DND-41 (cell line): ENCODE measurements at regions not wholly inside any gene's neighbourhood (a gene's known extent, or its start where the extent isn't known, plus 50 kb on each side); places are given as distances from the start of the nearest gene placed in this dataset.

Experiments used
- ATAC-seq: fragments of 200-7000 bp; cut with Tn5 transposase; 3 replicates; pipeline ENCODE4 v1.9.1; 2021; ENCODE audit warnings: low read depth; ENCODE audit not compliant: insufficient read depth
- DNase-seq: peaks from one replicate; pipeline ENCODE4 v3.0.0-alpha.2; 2020
- H2AFZ ChIP-seq: 2 replicates; pipeline ENCODE4 v1.6.0; 2012; ENCODE audit warnings: low read depth, low read length
- H3K27ac ChIP-seq: 2 replicates; pipeline ENCODE4 v1.5.1; 2012; ENCODE audit warnings: low read length, inconsistent platforms
- H3K27me3 ChIP-seq: fragments of 200-600 bp; sonication (generic); 2 replicates; pipeline ENCODE4 v1.6.0; 2012; ENCODE audit warnings: low read length, mild to moderate bottlenecking, inconsistent platforms; ENCODE audit not compliant: insufficient read depth, poor library complexity
- H3K36me3 ChIP-seq: 2 replicates; pipeline ENCODE4 v1.5.1; 2012; ENCODE audit warnings: low read length, inconsistent platforms; ENCODE audit not compliant: insufficient read depth
- H3K4me1 ChIP-seq: 2 replicates; pipeline ENCODE4 v1.5.1; 2012; ENCODE audit warnings: mild to moderate bottlenecking, low read length; ENCODE audit not compliant: insufficient read depth
- H3K4me2 ChIP-seq: 2 replicates; pipeline ENCODE4 v1.6.0; 2012; ENCODE audit warnings: mild to moderate bottlenecking, moderate library complexity, low read length, inconsistent platforms; ENCODE audit not compliant: insufficient read depth
- H3K4me3 ChIP-seq, 2 experiments: fragments of 200-600 bp in 1 of 2; shearing (Covaris generic) in 1 of 2; 2 replicates each; pipeline ENCODE4 v1.5.1; 2012 to 2016; ENCODE audit warnings: inconsistent platforms in 2 of 2, low read length in 2 of 2, mild to moderate bottlenecking in 2 of 2, low read depth in 1 of 2, moderate library complexity in 1 of 2
- H3K79me2 ChIP-seq: 2 replicates; pipeline ENCODE4 v1.6.0; 2012; ENCODE audit warnings: low read length, inconsistent platforms; ENCODE audit not compliant: insufficient read depth
- H3K9ac ChIP-seq: 2 replicates; pipeline ENCODE4 v1.6.0; 2012; ENCODE audit warnings: low read depth, mild to moderate bottlenecking, inconsistent platforms, low read length, moderate library complexity
- H3K9me3 ChIP-seq: 2 replicates; pipeline ENCODE4 v1.5.1; 2012; ENCODE audit warnings: low read length, moderate library complexity, mild to moderate bottlenecking, inconsistent platforms; ENCODE audit not compliant: insufficient read depth, severe bottlenecking
- H4K20me1 ChIP-seq: 2 replicates; pipeline ENCODE4 v1.6.0; 2012; ENCODE audit warnings: low read length; ENCODE audit not compliant: insufficient read depth
- EZH2 ChIP-seq: IDR thresholded peaks from 3 replicates; pipeline ENCODE4 v1.6.1; 2012; ENCODE audit warnings: borderline replicate concordance, low read depth, mild to moderate bottlenecking, moderate library complexity, low read length, inconsistent platforms; ENCODE audit not compliant: severe bottlenecking
- TF ChIP-seq, protein P1 (sequence below): IDR thresholded peaks from 2 replicates; pipeline ENCODE4 v1.5.1; 2012; ENCODE audit warnings: borderline replicate concordance, low read length, moderate library complexity, mild to moderate bottlenecking; ENCODE audit not compliant: poor library complexity, severe bottlenecking; ENCODE audit errors: extremely low read depth

DNA sequence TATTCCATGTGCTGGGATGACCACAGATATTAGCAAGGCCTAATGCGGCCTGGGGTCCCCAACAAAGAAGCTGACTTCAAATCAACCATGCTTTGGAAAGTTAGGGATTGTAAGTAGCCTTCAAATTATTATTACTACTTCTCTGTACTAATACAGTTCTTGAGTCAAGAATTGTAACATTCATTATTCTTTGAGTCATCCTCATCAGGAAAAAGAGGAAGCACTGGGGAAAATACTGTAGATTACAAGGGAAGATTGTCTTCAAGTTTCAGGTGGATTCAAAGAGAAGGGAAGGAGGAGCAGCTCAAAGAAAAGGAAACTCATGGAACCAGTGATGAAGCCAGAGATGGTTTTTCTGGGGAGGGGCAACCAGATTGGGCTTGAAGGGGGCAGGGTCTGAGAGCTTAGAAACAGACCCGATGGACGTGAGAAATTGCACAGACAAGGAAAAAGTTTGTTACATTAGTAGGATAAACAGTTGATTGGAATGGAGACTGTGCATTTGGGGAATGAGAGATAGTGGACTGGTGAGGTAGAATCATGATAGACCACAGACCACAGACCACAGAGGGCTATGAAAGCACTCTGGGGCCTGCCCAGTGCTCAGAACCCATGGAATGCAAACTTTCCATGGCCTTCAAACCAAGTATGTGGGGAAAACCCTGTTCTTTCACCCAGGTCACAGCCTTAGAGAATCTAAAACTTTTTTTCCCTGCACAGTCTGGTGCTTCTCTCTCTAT is 209.9 kb downstream of the ZNF365 start:
- no peaks in the 10 kb centered on the region for H3K9me3 ChIP-seq
- no peaks in the 10 kb centered on the region for H4K20me1 ChIP-seq
- H2AFZ ChIP-seq, result no peak overlapping the region
- ATAC-seq (no peak), DNase-seq (no peak)
- no peak overlapping the region for H3K4me2 ChIP-seq
- no peaks in the 10 kb centered on the region for H3K79me2 ChIP-seq
- H3K9ac ChIP-seq, result no peak overlapping the region
- H3K4me1 ChIP-seq, result no peaks in the 10 kb centered on the region
- TF ChIP-seq, protein P1, sequence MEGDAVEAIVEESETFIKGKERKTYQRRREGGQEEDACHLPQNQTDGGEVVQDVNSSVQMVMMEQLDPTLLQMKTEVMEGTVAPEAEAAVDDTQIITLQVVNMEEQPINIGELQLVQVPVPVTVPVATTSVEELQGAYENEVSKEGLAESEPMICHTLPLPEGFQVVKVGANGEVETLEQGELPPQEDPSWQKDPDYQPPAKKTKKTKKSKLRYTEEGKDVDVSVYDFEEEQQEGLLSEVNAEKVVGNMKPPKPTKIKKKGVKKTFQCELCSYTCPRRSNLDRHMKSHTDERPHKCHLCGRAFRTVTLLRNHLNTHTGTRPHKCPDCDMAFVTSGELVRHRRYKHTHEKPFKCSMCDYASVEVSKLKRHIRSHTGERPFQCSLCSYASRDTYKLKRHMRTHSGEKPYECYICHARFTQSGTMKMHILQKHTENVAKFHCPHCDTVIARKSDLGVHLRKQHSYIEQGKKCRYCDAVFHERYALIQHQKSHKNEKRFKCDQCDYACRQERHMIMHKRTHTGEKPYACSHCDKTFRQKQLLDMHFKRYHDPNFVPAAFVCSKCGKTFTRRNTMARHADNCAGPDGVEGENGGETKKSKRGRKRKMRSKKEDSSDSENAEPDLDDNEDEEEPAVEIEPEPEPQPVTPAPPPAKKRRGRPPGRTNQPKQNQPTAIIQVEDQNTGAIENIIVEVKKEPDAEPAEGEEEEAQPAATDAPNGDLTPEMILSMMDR, result no peak
- TF ChIP-seq EZH2, result no peak
- H3K27ac ChIP-seq, result no peak overlapping the region
- H3K27me3 ChIP-seq, result no peaks in the 10 kb centered on the region
- no peaks in the 10 kb centered on the region for H3K36me3 ChIP-seq
- H3K4me3 ChIP-seq, result no peak overlapping the region

DNA sequence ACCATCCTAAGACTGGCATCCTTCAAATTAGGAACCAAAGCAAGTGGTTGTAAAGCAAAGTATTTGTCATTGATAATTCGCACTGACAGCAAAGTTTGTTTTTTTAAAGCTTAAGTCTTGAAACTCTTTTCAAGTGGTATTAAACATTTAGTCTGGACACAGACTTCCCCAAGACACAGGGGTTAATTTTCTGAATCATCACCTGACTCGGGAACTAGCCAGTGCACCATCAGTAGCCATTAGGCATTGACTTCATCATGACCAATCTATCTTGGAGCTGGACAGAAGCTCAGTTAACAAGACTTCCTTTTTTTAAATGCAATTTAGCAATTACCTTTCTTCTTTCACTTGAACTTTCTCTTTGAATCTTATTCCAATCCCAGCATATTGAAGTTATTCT is 210.6 kb downstream of the ZNF365 start:
- no peaks in the 10 kb centered on the region for H3K79me2 ChIP-seq
- H4K20me1 ChIP-seq, result no peaks in the 10 kb centered on the region
- no peak overlapping the region for H3K9ac ChIP-seq
- H2AFZ ChIP-seq, result no peak overlapping the region
- no peak for ATAC-seq
- H3K4me1 ChIP-seq, result no peaks in the 10 kb centered on the region
- H3K4me3 ChIP-seq, result no peak overlapping the region
- no peak for TF ChIP-seq EZH2
- TF ChIP-seq, protein P1, result no peak
- no peaks in the 10 kb centered on the region for H3K9me3 ChIP-seq
- no peaks in the 10 kb centered on the region for H3K27me3 ChIP-seq
- no peak overlapping the region for H3K27ac ChIP-seq
- H3K36me3 ChIP-seq, result no peaks in the 10 kb centered on the region
- DNase-seq, result no peak
- H3K4me2 ChIP-seq, result no peak overlapping the region

DNA sequence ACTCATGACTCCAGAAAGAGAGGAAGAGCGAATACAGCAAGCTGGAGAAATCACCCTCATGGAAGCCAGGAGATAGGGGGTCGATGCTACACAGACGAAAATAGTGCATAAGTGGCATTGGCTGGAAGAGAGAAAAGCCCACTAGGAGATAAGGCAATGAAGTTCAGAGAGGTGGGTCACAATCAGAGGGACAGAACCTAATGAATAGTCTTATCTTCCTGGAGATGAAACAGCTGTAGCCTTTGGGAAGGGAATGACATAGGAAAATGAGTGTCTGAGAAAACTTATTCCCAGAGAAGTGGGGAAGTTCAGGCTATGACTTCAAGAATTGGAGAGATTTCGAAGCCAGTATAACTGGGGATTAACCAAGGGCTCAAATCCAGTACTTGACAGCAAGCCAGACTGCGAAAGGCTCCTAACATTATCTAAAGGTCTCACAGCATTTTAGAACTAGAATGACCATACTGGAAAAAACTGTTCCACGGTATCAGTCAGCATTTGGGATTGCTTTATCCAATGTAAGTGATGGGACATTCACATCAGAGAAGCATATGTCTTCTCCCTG is 211.1 kb downstream of the ZNF365 start:
- Histone ChIP-seq H3K36me3 (no peaks in the 10 kb centered on the region), H3K27ac (no peak overlapping the region), H2AFZ (no peak overlapping the region), H4K20me1 (no peaks in the 10 kb centered on the region), H3K9ac (no peak overlapping the region), H3K79me2 (no peaks in the 10 kb centered on the region), H3K4me1 (no peaks in the 10 kb centered on the region), H3K9me3 (no peaks in the 10 kb centered on the region), H3K4me3 (no peak overlapping the region), H3K4me2 (no peak overlapping the region), H3K27me3 (no peaks in the 10 kb centered on the region)
- DNase-seq (no peak), ATAC-seq (no peak)
- TF ChIP-seq, protein P1, result no peak
- TF ChIP-seq EZH2, result no peak
